Loucy (cell line): ENCODE measurements at regions not wholly inside any gene's neighbourhood (a gene's known extent, or its start where the extent isn't known, plus 50 kb on each side); places are given as distances from the start of the nearest gene placed in this dataset.

Experiments
- H2AFZ ChIP-seq: fragments of 200-600 bp; sonication (generic); 2 replicates; pipeline ENCODE4 v1.6.0; 2016; ENCODE audit warnings: antibody characterized with exemption, mild to moderate bottlenecking, low read length, moderate library complexity
- H3F3A ChIP-seq: fragments of 200-600 bp; 2 replicates; pipeline ENCODE4 v1.6.0; 2016; ENCODE audit warnings: antibody characterized with exemption, low read depth, mild to moderate bottlenecking
- H3K27me3 ChIP-seq: fragments of 200-600 bp; sonication (generic); 2 replicates; pipeline ENCODE4 v1.6.1; 2014; ENCODE audit warnings: low read length, mild to moderate bottlenecking; ENCODE audit not compliant: insufficient read depth, poor library complexity, severe bottlenecking
- H3K36me3 ChIP-seq: fragments of 200-600 bp; sonication (generic); 2 replicates; pipeline ENCODE4 v1.6.1; 2016; ENCODE audit warnings: low read length; ENCODE audit not compliant: insufficient read depth
- H3K4me1 ChIP-seq: fragments of 200-600 bp; sonication (generic); 2 replicates; pipeline ENCODE4 v1.5.1; 2014; ENCODE audit warnings: low read length, mild to moderate bottlenecking; ENCODE audit not compliant: insufficient read depth, poor library complexity, severe bottlenecking
- H3K4me2 ChIP-seq: fragments of 200-600 bp; sonication (generic); 2 replicates; pipeline ENCODE4 v1.6.0; 2014; ENCODE audit warnings: antibody characterized with exemption, low read length, low read depth, mild to moderate bottlenecking; ENCODE audit not compliant: poor library complexity, severe bottlenecking
- H3K4me3 ChIP-seq: fragments of 200-600 bp; sonication (generic); 2 replicates; pipeline ENCODE4 v1.5.1; 2014; ENCODE audit warnings: low read length, mild to moderate bottlenecking, mixed read lengths; ENCODE audit not compliant: poor library complexity, severe bottlenecking
- H3K79me2 ChIP-seq: fragments of 200-600 bp; sonication (generic); 2 replicates; pipeline ENCODE4 v1.6.1; 2014; ENCODE audit warnings: low read length; ENCODE audit not compliant: insufficient read depth
- H3K9ac ChIP-seq: fragments of 200-600 bp; sonication (generic); 2 replicates; pipeline ENCODE4 v1.6.0; 2014; ENCODE audit warnings: mild to moderate bottlenecking, low read depth, low read length, moderate library complexity; ENCODE audit not compliant: poor library complexity, severe bottlenecking
- H3K9me2 ChIP-seq: fragments of 200-600 bp; sonication (generic); replicated peaks from 2 replicates; pipeline ENCODE4 v1.6.1; 2016; ENCODE audit warnings: low read depth, low read length, mixed read lengths
- H3K9me3 ChIP-seq: fragments of 200-600 bp; sonication (generic); 2 replicates; pipeline ENCODE4 v1.6.1; 2014; ENCODE audit warnings: mild to moderate bottlenecking, antibody characterized with exemption, low read length, low read depth; ENCODE audit not compliant: insufficient read depth
- H4K20me1 ChIP-seq: fragments of 200-600 bp; sonication (generic); 2 replicates; pipeline ENCODE4 v1.6.0; 2014; ENCODE audit warnings: antibody characterized with exemption, low read length, mild to moderate bottlenecking; ENCODE audit not compliant: insufficient read depth, poor library complexity, severe bottlenecking
- EZH2phosphoT487 ChIP-seq: fragments of 200-600 bp; IDR thresholded peaks from 2 replicates; pipeline ENCODE4 v1.6.1; 2018; ENCODE audit warnings: antibody characterized with exemption, mild to moderate bottlenecking, moderate library complexity, borderline replicate concordance
- TF ChIP-seq, protein P1 (sequence below): fragments of 200-600 bp; sonication (generic); conservative IDR thresholded peaks from 2 replicates; pipeline ENCODE4 v1.5.1; 2014; ENCODE audit warnings: mild to moderate bottlenecking, antibody characterized with exemption, low read length

DNA sequence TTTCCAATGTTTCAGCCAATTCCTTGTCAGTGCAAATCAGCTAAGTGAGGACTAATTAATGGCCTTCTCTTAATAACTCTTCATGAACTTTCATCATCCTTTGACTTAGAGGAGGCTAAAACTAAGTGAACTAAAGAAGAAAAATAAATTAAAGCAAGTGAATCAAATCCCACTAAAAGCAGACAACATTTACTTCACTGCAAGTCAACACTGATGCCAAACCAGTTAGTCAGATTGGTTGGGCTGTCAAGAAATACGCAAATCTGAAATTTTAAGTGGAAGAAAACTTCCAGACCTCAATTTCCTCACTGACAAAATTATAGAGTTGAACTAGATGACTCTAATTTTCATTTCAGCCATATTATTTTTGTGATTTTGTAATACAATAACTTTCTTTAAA lies 137.2 kb upstream of the PRLR start:
- Histone ChIP-seq H3K79me2 (no peaks in the 10 kb centered on the region), H3K4me1 (no peaks in the 10 kb centered on the region), H3K9ac (no peak overlapping the region), H3K9me2 (no peaks in the 10 kb centered on the region), H3K36me3 (no peaks in the 10 kb centered on the region), H2AFZ (no peak overlapping the region), H3K27me3 (no peaks in the 10 kb centered on the region), H3F3A (no peaks in the 10 kb centered on the region), H3K4me3 (no peak overlapping the region), H4K20me1 (no peaks in the 10 kb centered on the region), H3K9me3 (no peaks in the 10 kb centered on the region), H3K4me2 (no peak overlapping the region)
- TF ChIP-seq, protein P1, sequence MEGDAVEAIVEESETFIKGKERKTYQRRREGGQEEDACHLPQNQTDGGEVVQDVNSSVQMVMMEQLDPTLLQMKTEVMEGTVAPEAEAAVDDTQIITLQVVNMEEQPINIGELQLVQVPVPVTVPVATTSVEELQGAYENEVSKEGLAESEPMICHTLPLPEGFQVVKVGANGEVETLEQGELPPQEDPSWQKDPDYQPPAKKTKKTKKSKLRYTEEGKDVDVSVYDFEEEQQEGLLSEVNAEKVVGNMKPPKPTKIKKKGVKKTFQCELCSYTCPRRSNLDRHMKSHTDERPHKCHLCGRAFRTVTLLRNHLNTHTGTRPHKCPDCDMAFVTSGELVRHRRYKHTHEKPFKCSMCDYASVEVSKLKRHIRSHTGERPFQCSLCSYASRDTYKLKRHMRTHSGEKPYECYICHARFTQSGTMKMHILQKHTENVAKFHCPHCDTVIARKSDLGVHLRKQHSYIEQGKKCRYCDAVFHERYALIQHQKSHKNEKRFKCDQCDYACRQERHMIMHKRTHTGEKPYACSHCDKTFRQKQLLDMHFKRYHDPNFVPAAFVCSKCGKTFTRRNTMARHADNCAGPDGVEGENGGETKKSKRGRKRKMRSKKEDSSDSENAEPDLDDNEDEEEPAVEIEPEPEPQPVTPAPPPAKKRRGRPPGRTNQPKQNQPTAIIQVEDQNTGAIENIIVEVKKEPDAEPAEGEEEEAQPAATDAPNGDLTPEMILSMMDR: no peak
- TF ChIP-seq EZH2phosphoT487: no peak

DNA sequence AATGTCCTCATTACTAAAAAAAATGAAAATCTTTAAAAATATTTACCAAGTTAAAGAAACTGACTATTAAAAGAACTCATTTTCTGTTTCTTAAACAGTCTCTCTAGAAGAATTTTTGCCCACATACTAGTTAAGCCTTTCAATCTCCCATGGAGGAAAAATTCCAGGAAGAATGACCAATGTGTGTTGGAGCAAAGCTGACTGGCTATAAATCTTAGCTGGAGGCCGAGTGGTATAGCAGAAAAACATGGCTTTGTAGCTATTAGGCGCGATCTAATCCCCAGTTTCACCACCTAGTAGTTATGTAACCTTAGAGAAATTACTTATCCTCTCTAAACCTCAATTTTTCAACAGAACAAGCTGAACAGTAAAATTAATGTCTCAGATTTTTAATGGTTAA lies 135.5 kb upstream of the PRLR start:
- Histone ChIP-seq H3K4me2 (no peak overlapping the region), H3K79me2 (no peaks in the 10 kb centered on the region), H3K36me3 (no peaks in the 10 kb centered on the region), H3K9me2 (no peaks in the 10 kb centered on the region), H3K9me3 (no peaks in the 10 kb centered on the region), H3K27me3 (no peaks in the 10 kb centered on the region), H4K20me1 (no peaks in the 10 kb centered on the region), H3F3A (no peaks in the 10 kb centered on the region), H3K4me3 (no peak overlapping the region), H3K4me1 (no peaks in the 10 kb centered on the region), H2AFZ (no peak overlapping the region), H3K9ac (no peak overlapping the region)
- TF ChIP-seq EZH2phosphoT487: no peak
- TF ChIP-seq, protein P1: no peak

DNA sequence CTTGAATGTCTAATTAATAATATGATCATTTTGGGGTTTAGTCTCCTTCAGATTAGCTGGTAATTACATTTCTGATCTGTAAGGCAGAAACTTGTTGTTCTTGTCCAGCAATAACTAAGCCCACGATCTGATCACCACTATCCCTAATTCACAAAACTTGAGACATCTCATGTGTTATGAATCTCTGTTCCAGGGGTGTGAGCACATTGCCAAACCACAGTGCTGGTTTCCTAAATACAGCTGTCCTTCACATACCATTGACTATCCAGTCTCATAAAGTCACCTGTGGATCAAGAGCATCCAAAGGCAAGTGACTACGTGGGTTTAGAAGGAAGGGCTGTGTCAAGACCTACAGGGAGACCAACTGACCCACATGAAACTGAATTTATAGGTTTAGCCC lies 134.1 kb upstream of the PRLR start:
- no peaks in the 10 kb centered on the region for H3F3A ChIP-seq
- no peak overlapping the region for H3K4me2 ChIP-seq
- H4K20me1 ChIP-seq: no peaks in the 10 kb centered on the region
- no peaks in the 10 kb centered on the region for H3K27me3 ChIP-seq
- H3K4me3 ChIP-seq: no peak overlapping the region
- H3K9ac ChIP-seq: no peak overlapping the region
- H3K79me2 ChIP-seq: no peaks in the 10 kb centered on the region
- no peak for TF ChIP-seq EZH2phosphoT487
- TF ChIP-seq, protein P1: no peak
- H3K36me3 ChIP-seq: no peaks in the 10 kb centered on the region
- H3K9me3 ChIP-seq: no peaks in the 10 kb centered on the region
- H2AFZ ChIP-seq: no peak overlapping the region
- no peaks in the 10 kb centered on the region for H3K9me2 ChIP-seq
- H3K4me1 ChIP-seq: no peaks in the 10 kb centered on the region
